Sigmoid colon (tissue), 6 donors: ENCODE measurements at regions not wholly inside any gene's neighbourhood (a gene's known extent, or its start where the extent isn't known, plus 50 kb on each side); places are given as distances from the start of the nearest gene placed in this dataset.

Source experiments
- DNase-seq: peaks from one replicate; pipeline ENCODE4 v3.0.0-alpha.2; 2019
- H3K27ac ChIP-seq, 4 donors: fragments of 200-600 bp; sonication (generic); one replicate each; pipeline ENCODE4 v1.5.1; 2016 to 2019; ENCODE audit warnings: mild to moderate bottlenecking in 1 of 4
- H3K27me3 ChIP-seq, 3 donors: fragments of 200-600 bp; sonication (generic); one replicate each; pipeline ENCODE4 v1.5.1; 2019; ENCODE audit warnings: mild to moderate bottlenecking in 1 of 3
- H3K36me3 ChIP-seq, 4 donors: fragments of 200-600 bp; sonication (generic); one replicate each; pipeline ENCODE4 v1.5.1; 2016 to 2019
- H3K4me1 ChIP-seq, 4 donors: fragments of 200-600 bp; sonication (generic); one replicate each; pipeline ENCODE4 v1.5.1; 2017 to 2019
- H3K4me3 ChIP-seq, 4 donors: fragments of 200-600 bp; sonication (generic); one replicate each; pipeline ENCODE4 v1.5.1; 2017 to 2019; ENCODE audit warnings: mild to moderate bottlenecking in 2 of 4, moderate library complexity in 1 of 4
- H3K9me3 ChIP-seq, 4 donors: fragments of 200-600 bp in 3 of 4; sonication (generic) in 3 of 4; one replicate each; pipeline versions ENCODE4 v1.5.1 to v1.6.1; 2013 to 2019
- CTCF ChIP-seq, 4 experiments: fragments of 450-650 bp in 3 of 4; fragments of 200-600 bp in 1 of 4; IDR thresholded peaks; one replicate each; pipeline ENCODE4 v1.5.1; 2016 to 2019; ENCODE audit warnings: antibody characterized with exemption in 4 of 4, mild to moderate bottlenecking in 3 of 4, moderate library complexity in 2 of 4
- EP300 ChIP-seq, 4 donors: sonication (generic); formaldehyde crosslinking; IDR thresholded peaks; one replicate each; pipeline ENCODE4 v1.6.1; 2017; ENCODE audit warnings: antibody characterized with exemption in 4 of 4
- POLR2A ChIP-seq, 2 donors: fragments of 450-650 bp; IDR thresholded peaks; one replicate each; pipeline ENCODE4 v1.6.1; 2016; ENCODE audit warnings: antibody characterized with exemption in 2 of 2, mild to moderate bottlenecking in 2 of 2, moderate library complexity in 2 of 2
- POLR2AphosphoS5 ChIP-seq, 4 donors: sonication (generic); formaldehyde crosslinking; IDR thresholded peaks; one replicate each; pipeline ENCODE4 v1.6.1; 2017; ENCODE audit warnings: antibody characterized with exemption in 4 of 4
- WGBS, 2 donors: extraction: QIAGEN DNeasy Blood & Tissue Kit; methylation state at CpG; one replicate each; pipeline ENCODE4 v1.1.7; 2013; 5-methylcytosine and 5-hydroxymethylcytosine counted together
- intact Hi-C: fragments of 100-400 bp; cut with DNase I; formaldehyde crosslinking; loops from one replicate; pipeline ENCODE4 v1.15.1; 2023
- donor health status: healthy with polysubstance abuse.
- donor health status: healthy.

DNA sequence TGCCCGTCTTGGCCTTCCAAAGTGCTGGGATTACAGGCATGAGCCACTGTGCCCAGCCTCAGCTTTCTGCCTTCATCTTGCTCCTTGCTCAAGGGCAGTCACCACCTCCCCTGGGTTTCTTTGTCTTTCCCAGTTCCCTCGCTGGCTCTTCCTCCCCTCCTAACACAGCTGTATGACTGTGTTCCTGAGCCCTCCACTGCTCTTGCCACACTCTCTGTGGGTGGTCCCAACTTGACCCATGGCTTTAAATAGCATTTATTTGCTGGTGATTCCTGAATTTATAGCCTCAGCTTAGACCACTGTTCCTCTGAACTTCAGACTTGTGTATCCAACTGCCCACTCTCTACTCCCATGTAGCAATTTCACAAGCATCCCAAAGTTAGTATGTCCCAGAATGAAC is 181.3 kb downstream of the BAMBI start:
- DNase-seq, result no peak
- no peak overlapping the region for H3K4me3 ChIP-seq
- H3K36me3 ChIP-seq, result no peaks in the 10 kb centered on the region
- no peaks in the 10 kb centered on the region for H3K9me3 ChIP-seq
- no peaks in the 10 kb centered on the region for H3K27me3 ChIP-seq
- TF ChIP-seq EP300 (IDR thresholded peaks at IDR 0.05) (no peak), POLR2A (IDR thresholded peaks at IDR 0.05) (no peak), CTCF (IDR thresholded peaks at IDR 0.05) (no peak), POLR2AphosphoS5 (IDR thresholded peaks at IDR 0.05) (no peak)
- H3K27ac ChIP-seq, result no peak overlapping the region
- intact Hi-C loops, result no loop called here
- no peaks in the 10 kb centered on the region for H3K4me1 ChIP-seq
- WGBS, 2 donors, result 83 to 88% methylated on average over 2 of the region's 2 CpGs

DNA sequence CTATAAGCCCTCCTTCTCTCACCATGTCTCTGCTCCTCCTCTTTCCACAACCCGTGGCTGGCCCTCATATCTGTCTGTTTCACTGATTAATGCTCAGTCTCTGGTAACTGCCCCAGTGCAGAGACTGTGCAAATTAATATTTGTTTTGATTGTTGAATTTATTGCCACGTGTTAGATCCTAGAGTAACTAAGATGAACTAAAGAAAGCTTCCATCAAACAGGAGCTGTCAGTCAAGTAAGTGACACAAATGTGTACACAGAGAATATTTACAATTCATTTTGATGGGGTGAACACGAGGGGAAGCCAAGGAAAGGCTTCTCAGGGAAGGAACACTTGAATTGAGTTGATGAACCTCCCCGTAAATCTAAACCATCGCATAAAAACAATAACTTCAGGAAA is 182.5 kb downstream of the BAMBI start:
- no peak overlapping the region for H3K27ac ChIP-seq
- WGBS, 2 donors, result 53 to 71% methylated on average over 5 of the region's 5 CpGs
- intact Hi-C loops, result no loop called here
- H3K9me3 ChIP-seq, result no peaks in the 10 kb centered on the region
- no peaks in the 10 kb centered on the region for H3K36me3 ChIP-seq
- H3K4me3 ChIP-seq, result no peak overlapping the region
- DNase-seq, result no peak
- H3K27me3 ChIP-seq, result no peaks in the 10 kb centered on the region
- TF ChIP-seq POLR2AphosphoS5 (IDR thresholded peaks at IDR 0.05), result no peak
- no peak for TF ChIP-seq EP300 (IDR thresholded peaks at IDR 0.05)
- no peak for TF ChIP-seq POLR2A (IDR thresholded peaks at IDR 0.05)
- no peak for TF ChIP-seq CTCF (IDR thresholded peaks at IDR 0.05)
- no peaks in the 10 kb centered on the region for H3K4me1 ChIP-seq

GRCh38 chr10:28862219-28862618 is 184.9 kb downstream of the BAMBI start:
- no peaks in the 10 kb centered on the region for H3K36me3 ChIP-seq
- no peak for TF ChIP-seq POLR2A (IDR thresholded peaks at IDR 0.05)
- TF ChIP-seq EP300 (IDR thresholded peaks at IDR 0.05), result no peak
- TF ChIP-seq POLR2AphosphoS5 (IDR thresholded peaks at IDR 0.05), result no peak
- no peak for TF ChIP-seq CTCF (IDR thresholded peaks at IDR 0.05)
- 29 to 79% methylated on average over 2 of the region's 2 CpGs for WGBS, 2 donors
- no peaks in the 10 kb centered on the region for H3K9me3 ChIP-seq
- H3K27me3 ChIP-seq, result no peaks in the 10 kb centered on the region
- no peak for DNase-seq
- no peak overlapping the region for H3K4me3 ChIP-seq
- H3K4me1 ChIP-seq, result no peaks in the 10 kb centered on the region
- no peak overlapping the region for H3K27ac ChIP-seq
- intact Hi-C loops, result no loop called here

- no peaks in the 10 kb centered on the region for H3K9me3 ChIP-seq
- 63 to 71% methylated on average over 5 of the region's 5 CpGs for WGBS, 2 donors
- no peaks in the 10 kb centered on the region for H3K27me3 ChIP-seq
- no peak for TF ChIP-seq POLR2AphosphoS5 (IDR thresholded peaks at IDR 0.05)
- no peak for TF ChIP-seq CTCF (IDR thresholded peaks at IDR 0.05)
- TF ChIP-seq EP300 (IDR thresholded peaks at IDR 0.05), result no peak
- TF ChIP-seq POLR2A (IDR thresholded peaks at IDR 0.05), result no peak
- no peak overlapping the region for H3K4me3 ChIP-seq
- intact Hi-C loops, result no loop called here
- DNase-seq, result no peak
- H3K27ac ChIP-seq, result no peak overlapping the region
- no peaks in the 10 kb centered on the region for H3K4me1 ChIP-seq
- H3K36me3 ChIP-seq, result no peaks in the 10 kb centered on the region
Measured at GRCh38 chr10:28869606-28870201, 192.4 kb downstream of the BAMBI start.

- no peaks in the 10 kb centered on the region for H3K4me1 ChIP-seq
- no peaks in the 10 kb centered on the region for H3K36me3 ChIP-seq
- H3K9me3 ChIP-seq, result no peaks in the 10 kb centered on the region
- H3K27me3 ChIP-seq, result no peaks in the 10 kb centered on the region
- H3K4me3 ChIP-seq, result no peak overlapping the region
- WGBS, 2 donors, result 89 to 91% methylated on average over 4 of the region's 4 CpGs
- no peak for DNase-seq
- no peak overlapping the region for H3K27ac ChIP-seq
- intact Hi-C loops, result no loop called here
- no peak for TF ChIP-seq EP300 (IDR thresholded peaks at IDR 0.05)
- TF ChIP-seq POLR2A (IDR thresholded peaks at IDR 0.05), result no peak
- TF ChIP-seq POLR2AphosphoS5 (IDR thresholded peaks at IDR 0.05), result no peak
- no peak for TF ChIP-seq CTCF (IDR thresholded peaks at IDR 0.05)
Measured at GRCh38 chr10:28871665-28872064, 194.3 kb downstream of the BAMBI start.
